ENCODE measurements at regions not wholly inside any gene's neighbourhood (a gene's known extent, or its start where the extent isn't known, plus 50 kb on each side); places are given as distances from the start of the nearest gene placed in this dataset.

GRCh38 chr6:66096679-66097078 lies 389.7 kb upstream of the EYS start:
- peaks cover 0 to 13% of the 10 kb centered on the region in 2 experiments; a peak in 2 of 4 replicates for H3K9me3 ChIP-seq (ENCODE audit: insufficient read depth in 2 of 2, low read depth in 1 of 2, low read length in 1 of 2)
- H3K79me2 ChIP-seq (ENCODE audit: control insufficient read depth in 1 of 2, insufficient read depth in 2 of 2, low read length in 2 of 2), result no peaks in the 10 kb centered on the region
- FAIRE-seq (no peak), DNase-seq (ENCODE audit: low read depth in 1 of 2, low spot score in 2 of 2) (no peak)
- no peak overlapping the region for H3K4ac ChIP-seq (replicated peaks; ENCODE audit: insufficient read length, low read depth, low read length)
- no peak overlapping the region for H4K5ac ChIP-seq (ENCODE audit: insufficient read length, low read depth, low read length)
- no peak overlapping the region for H3K56ac ChIP-seq (replicated peaks; ENCODE audit: insufficient read length, low read depth, low read length)
- CTCF ChIA-PET (ENCODE audit: partially characterized antibody), result no interaction called here
- H4K91ac ChIP-seq (replicated peaks; ENCODE audit: insufficient read length, low read length), result no peak overlapping the region
- no peak overlapping the region for H2AK5ac ChIP-seq (ENCODE audit: low read depth, low read length)
- no peak overlapping the region for H3K23ac ChIP-seq (ENCODE audit: insufficient read length)
- no peak overlapping the region for H2BK5ac ChIP-seq (ENCODE audit: low read depth, low read length)
- H3K27me3 ChIP-seq (replicated peaks in 1 of 4; ENCODE audit: control insufficient read depth in 3 of 4, extremely low read depth in 1 of 4, insufficient read depth in 3 of 4, low read length in 3 of 4), result no peaks in the 10 kb centered on the region
- H3K18ac ChIP-seq (ENCODE audit: extremely low read depth, low read length), result no peak overlapping the region
- H3K27ac ChIP-seq (ENCODE audit: low read depth, low read length), result no peak overlapping the region
- no peak overlapping the region for H3K4me2 ChIP-seq (ENCODE audit: insufficient read depth in 1 of 2, low read depth in 2 of 2, low read length in 2 of 2)
- TF ChIP-seq RNF2 (IDR thresholded peaks at IDR 0.05; ENCODE audit: borderline replicate concordance, low read depth, low read length, missing control alignments, poor library complexity, severe bottlenecking) (no peak), MAX (IDR thresholded peaks at IDR 0.05) (no peak), ATF2 (IDR thresholded peaks at IDR 0.05; ENCODE audit: low read length) (no peak), EP300 (IDR thresholded peaks at IDR 0.05; ENCODE audit: borderline replicate concordance in 1 of 2, low read depth in 2 of 2, low read length in 2 of 2) (no peak), EZH2 (IDR thresholded peaks at IDR 0.05; ENCODE audit: low read depth, low read length, severe bottlenecking) (no peak), RFX5 (IDR thresholded peaks at IDR 0.05; ENCODE audit: borderline replicate concordance, low read depth, low read length) (no peak), CHD2 (IDR thresholded peaks at IDR 0.05; ENCODE audit: low read length) (no peak), NANOG (IDR thresholded peaks at IDR 0.05; ENCODE audit: insufficient read depth, low read depth, low read length, poor library complexity, severe bottlenecking) (no peak), TAF1 (IDR thresholded peaks at IDR 0.05; ENCODE audit: low read depth, low read length) (no peak), KDM1A (IDR thresholded peaks at IDR 0.05; ENCODE audit: borderline replicate concordance, low read length) (no peak), SIX5 (IDR thresholded peaks at IDR 0.05; ENCODE audit: low read depth, low read length) (no peak), SUZ12 (IDR thresholded peaks at IDR 0.05; ENCODE audit: low read length) (no peak)
- H3K9ac ChIP-seq (replicated peaks in 1 of 4; ENCODE audit: extremely low read depth in 1 of 4, low read depth in 3 of 4, low read length in 3 of 4), result no peak overlapping the region
- no peak overlapping the region for H2BK12ac ChIP-seq (ENCODE audit: low read depth, low read length)
- POLR2A ChIA-PET (ENCODE audit: partially characterized antibody), result no interaction called here
- no peak overlapping the region for H2BK120ac ChIP-seq (replicated peaks; ENCODE audit: low read depth, low read length)
- no peaks in the 10 kb centered on the region for H4K20me1 ChIP-seq (replicated peaks in 1 of 2; ENCODE audit: control insufficient read depth in 1 of 2, insufficient read depth in 2 of 2, low read length in 2 of 2)
- no peaks in the 10 kb centered on the region for H3K4me1 ChIP-seq (replicated peaks in 1 of 4; ENCODE audit: control insufficient read depth in 3 of 4, insufficient read depth in 4 of 4, low read length in 3 of 4)
- no peak overlapping the region for H4K8ac ChIP-seq (ENCODE audit: extremely low read depth, insufficient read depth, low read length)
- 96% methylated on average over 9 of the region's 26 CpGs; no CpG with 5 or more reads in 1 of the 2 experiments for WGBS, 2 experiments (ENCODE audit: extremely low coverage in 1 of 2, insufficient coverage in 1 of 2, insufficient read length in 1 of 2, insufficient replicate concordance in 2 of 2, low coverage in 1 of 2, low lambda C conversion rate in 2 of 2, missing lambda C conversion rate in 1 of 2)
- H2BK15ac ChIP-seq (ENCODE audit: low read length), result no peak overlapping the region
- no peaks in the 10 kb centered on the region for H3K79me1 ChIP-seq (ENCODE audit: low read depth, low read length)
- no peak overlapping the region for H2BK20ac ChIP-seq (ENCODE audit: low read length)
- no peak overlapping the region for H2AFZ ChIP-seq (ENCODE audit: low read length)
- H3K14ac ChIP-seq (ENCODE audit: insufficient read length), result no peak overlapping the region
- no peaks in the 10 kb centered on the region for H3K36me3 ChIP-seq (ENCODE audit: control insufficient read depth in 2 of 4, insufficient read depth in 4 of 4, low read length in 3 of 4)
- H3K4me3 ChIP-seq (ENCODE audit: extremely low read depth in 1 of 4, insufficient read depth in 2 of 4, low read depth in 3 of 4, low read length in 4 of 4), result no peak overlapping the region
- H3K23me2 ChIP-seq (ENCODE audit: low read depth, low read length), result no peaks in the 10 kb centered on the region

All from H1 (cell line).